ENCODE measurements at regions not wholly inside any gene's neighbourhood (a gene's known extent, or its start where the extent isn't known, plus 50 kb on each side); places are given as distances from the start of the nearest gene placed in this dataset.

- TF ChIP-seq CTCF (CRISPR knock-in tag; IDR thresholded peaks at IDR 0.05) = no peak
- no peak for TF ChIP-seq TEAD2 (CRISPR knock-in tag; IDR thresholded peaks at IDR 0.05)
- TF ChIP-seq HMGA1 (CRISPR knock-in tag; conservative IDR thresholded peaks at IDR 0.05) = no peak
- TF ChIP-seq SRSF4 (IDR thresholded peaks at IDR 0.05; ENCODE audit: low read depth, low read length, poor library complexity, severe bottlenecking) = no peak
- no peak for TF ChIP-seq ZBTB26 (CRISPR knock-in tag; IDR thresholded peaks at IDR 0.05; ENCODE audit: borderline replicate concordance)
Observed at GRCh38 chr4:57282933-57283310, 172.7 kb upstream of the IGFBP7 start.

Measured in HepG2 (cell line).